HS-27A (cell line): ENCODE measurements at regions not wholly inside any gene's neighbourhood (a gene's known extent, or its start where the extent isn't known, plus 50 kb on each side); places are given as distances from the start of the nearest gene placed in this dataset.
"Not testable (repeated sequence)": the region's sequence is repeated elsewhere in the genome, so short reads cannot be mapped to it uniquely, and the experiment has no call there.

Experiments
- DNase-seq: peaks from one replicate; pipeline ENCODE4 v3.0.0-alpha.2; 2012; ENCODE audit warnings: low read depth, missing footprints

DNA sequence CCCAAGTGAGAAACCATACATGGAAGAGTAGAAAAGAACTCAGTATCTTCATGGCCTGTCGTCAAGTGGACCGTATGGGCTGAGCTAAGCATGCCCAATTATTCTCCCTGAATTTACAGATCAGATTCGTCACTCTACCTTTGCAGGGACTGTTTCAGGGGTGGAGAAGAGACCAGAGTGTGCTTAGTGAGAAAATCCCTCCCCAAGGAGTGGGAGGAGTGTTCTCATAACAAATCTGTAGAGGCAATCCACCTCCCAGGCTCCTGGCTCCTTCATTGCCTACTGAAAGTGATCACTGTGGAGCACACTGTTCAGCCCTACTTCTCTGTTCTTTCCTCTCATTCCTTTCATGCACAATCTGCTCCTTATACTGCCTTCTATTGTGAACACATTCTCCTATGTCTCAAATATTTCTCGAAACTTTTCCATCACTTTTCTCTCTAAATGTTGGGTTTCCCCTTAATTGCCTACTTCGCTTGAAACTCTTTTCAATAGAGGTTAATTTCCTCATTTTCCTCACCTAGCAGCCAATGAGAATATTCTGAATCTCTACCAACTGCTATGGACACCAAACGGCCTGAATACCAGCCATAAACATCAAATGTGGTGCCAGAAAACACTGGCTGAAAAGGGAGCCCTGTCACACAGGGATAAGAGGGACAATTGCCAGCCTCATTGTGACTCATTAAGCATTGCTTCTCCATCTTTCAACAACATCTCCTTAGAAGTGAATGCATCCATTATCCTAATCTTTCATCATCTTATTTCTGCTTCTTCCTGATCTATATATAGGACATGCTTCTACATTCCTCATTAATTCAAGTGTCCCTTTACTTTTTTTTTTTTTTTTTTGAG is 398.3 kb downstream of the UTRN start:
- DNase-seq, result no peak

DNA sequence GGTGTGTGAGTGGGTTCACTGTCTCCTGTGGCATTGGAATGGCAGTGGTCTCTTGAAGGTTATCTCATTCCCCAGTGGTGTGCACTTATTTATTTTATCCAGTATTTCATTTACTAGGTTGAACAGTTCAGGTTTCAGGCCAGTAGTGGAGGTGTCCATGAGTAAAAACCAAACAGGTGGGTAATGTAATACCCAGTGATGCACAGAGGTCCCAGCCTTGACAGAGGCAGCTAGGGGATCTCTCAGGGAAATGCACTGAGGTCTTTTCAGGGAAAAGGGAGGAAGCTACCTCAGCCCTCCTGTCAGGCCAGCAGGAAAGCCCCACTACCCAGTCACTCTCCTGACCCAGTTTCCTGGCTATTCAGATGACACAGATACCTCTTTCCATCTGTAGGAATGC is 403.6 kb downstream of the UTRN start:
- DNase-seq, result no peak

DNA sequence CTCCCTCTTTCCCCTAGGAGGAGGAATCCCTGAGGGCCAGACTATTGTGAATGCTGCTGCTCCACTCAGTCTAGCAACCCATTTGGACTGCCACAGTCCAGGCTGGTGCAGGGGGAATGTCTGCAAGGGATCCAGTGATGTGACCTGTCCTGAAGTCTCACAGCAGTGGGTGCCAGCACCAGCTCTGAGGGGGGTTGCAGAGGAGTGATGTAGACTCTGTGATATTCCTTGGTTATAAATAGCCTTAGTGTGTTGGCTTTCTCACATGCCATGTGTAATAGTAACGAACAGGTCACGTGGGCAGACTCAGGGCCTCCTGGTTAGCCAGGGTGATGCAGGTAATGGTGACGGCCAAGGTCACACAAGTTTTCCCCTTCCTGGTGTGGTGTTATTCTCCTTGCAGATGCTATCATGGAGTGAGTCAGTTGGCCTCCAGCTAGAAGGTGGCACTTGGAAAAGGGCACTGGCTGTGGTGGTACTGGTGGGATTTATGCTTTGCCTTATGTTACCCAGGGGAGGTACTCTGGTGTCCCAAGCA is 404.4 kb downstream of the UTRN start:
- no peak for DNase-seq

DNA sequence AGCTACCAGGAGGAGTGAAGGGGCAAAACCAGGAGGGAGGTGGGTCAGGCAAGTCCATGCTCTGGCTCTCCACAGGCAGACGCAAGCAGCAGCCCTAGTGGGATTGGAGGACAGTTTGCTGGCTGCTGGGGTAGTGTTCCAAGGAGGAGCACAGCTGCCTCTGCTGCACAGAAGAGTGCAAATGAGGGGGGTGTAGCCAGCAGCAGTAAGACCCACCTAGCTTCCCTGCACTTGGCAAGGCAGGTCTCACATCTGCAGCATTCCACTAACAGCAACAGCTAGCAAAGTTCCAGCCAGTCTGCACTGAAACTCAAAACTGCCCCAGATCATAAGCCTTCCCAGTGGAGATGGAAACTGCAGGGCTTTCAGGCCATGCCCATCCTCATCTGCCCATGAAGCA is 405.0 kb downstream of the UTRN start:
- no peak for DNase-seq

DNA sequence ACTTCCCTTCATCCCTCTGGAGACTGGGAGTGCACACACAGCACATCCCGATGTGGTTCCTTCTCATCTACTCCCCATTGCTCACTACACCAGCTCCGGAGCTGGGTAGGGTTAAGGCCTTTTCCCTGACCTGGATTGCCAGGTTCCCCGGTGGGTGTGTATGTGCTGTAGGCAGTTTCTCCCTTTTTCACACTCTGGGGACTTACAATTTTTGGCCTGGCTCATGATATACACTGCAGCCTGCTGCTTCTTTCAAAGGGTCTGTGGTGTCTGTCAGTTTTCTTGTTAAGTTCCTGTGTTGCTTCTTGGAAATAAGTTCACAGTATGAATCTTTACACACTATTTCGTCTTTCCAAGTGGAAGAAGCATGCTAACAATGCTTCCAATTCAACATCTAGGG is 405.5 kb downstream of the UTRN start:
- no peak for DNase-seq

DNA sequence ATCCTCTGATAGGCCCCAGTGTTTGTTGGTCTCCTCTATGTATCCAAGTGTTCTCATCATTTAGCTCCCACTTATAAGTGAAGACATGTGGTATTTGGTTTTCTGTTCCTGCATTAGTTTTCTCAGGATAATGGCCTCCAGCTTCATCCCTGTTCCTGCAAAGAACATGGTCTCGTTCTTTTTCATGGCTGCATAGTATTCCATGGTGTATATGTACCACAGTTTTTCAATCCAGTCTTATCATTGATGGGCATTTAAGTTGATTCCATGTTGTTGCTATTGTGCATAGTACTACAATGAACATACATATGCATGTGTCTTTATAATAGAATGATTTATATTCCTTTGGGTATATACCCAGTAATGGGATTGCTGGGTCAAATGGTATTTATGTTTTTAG is 406.9 kb downstream of the UTRN start:
- DNase-seq, result not testable (repeated sequence)

- no peak for DNase-seq
Measured at GRCh38 chr6:144695858-144696533, 410.9 kb downstream of the UTRN start.

GRCh38 chr6:144696610-144697368 is 411.7 kb downstream of the UTRN start:
- no peak for DNase-seq

GRCh38 chr6:144697369-144697760 is 412.2 kb downstream of the UTRN start:
- no peak for DNase-seq

DNA sequence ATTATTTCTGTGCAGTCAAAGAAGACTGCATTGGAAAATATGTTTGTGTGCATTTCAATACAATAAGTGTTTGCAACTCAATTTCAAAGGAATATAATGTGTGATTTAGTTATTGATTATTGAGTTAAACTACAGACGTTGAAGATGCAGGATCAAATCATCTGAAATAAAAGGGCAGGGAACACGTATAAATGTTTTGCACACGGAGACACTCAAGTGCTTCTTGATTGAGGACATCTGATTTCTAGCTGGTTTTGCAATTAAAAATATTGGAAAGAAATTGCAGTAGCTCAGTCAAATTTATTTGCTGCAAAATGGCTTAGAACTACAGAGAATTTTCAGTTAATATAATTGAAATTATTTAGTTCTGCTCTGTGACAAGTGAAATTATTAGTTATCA is 412.7 kb downstream of the UTRN start:
- DNase-seq, result no peak

- no peak for DNase-seq
Measured at GRCh38 chr6:144702781-144703180, 417.6 kb downstream of the UTRN start.

- DNase-seq, result peak; percentile 27
Measured at GRCh38 chr6:144710207-144710606, 425.1 kb downstream of the UTRN start.

DNA sequence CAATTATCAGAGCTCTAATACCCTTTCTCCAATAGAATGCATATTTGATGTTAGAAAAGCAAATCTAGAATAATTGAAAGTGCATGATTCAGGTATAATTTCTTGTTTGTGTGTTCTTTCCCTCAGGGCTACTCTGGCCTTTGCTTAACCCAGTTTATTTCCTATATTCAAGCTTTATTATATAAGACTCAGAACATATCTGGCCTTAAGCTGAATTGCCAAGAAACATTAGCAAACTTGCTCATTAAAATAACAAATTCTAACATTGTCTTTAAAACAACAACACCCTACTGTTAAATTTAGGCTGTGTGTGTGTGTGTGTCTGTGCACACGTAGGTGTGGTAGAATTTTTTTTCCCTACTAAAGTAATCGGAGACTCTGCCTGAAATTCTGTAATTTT is 426.5 kb downstream of the UTRN start:
- no peak for DNase-seq

DNA sequence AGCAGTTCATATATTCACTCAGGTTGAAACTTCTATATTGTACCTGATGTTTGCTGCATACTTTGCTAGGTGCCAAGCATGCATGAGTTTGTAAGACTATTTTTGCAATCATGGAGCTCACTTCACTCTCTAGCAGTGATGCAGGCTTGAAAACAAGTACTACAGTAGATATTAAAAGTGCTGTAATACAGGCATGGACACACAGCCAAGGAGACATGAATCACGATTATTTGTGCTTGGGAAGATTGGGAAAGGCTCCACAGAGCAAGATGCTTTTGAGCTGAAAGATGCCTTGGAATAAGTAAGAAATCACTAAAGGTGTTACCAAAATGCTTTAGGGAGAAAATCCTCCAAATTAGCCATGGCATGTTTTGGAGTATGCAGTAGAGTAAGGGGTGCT is 427.4 kb downstream of the UTRN start:
- no peak for DNase-seq

DNA sequence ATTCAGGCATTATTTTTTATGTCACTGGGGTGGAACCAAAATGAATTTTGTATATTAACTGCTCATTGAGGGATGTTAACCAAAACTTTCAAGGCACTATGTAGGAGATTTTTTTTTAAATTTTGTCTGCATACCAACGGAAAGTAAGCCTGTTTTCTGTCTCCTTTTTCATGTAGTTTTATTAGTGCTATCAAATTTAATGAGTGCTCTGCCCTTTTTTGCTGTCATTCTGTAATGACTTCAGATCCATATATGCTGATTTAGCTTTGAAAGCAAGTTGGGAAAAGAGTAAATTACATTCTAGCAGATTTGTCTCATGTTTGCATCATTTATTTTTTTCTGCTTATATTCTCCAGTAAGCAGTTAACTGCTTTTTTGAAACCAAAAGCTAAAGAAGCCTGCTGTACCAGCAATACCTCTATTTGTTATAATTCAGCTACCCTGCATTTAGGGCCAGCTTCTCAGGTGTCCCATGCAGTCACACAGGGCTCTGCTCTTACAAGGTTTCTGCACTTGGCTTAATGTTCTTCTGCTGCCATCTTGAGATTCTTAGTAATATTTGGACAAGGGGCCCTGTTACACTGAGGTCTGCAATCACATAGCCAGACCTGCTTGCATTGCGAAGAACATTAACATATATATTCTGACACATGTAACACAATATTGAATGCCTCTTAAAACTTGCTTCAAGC is 429.0 kb downstream of the UTRN start:
- DNase-seq, result no peak

DNA sequence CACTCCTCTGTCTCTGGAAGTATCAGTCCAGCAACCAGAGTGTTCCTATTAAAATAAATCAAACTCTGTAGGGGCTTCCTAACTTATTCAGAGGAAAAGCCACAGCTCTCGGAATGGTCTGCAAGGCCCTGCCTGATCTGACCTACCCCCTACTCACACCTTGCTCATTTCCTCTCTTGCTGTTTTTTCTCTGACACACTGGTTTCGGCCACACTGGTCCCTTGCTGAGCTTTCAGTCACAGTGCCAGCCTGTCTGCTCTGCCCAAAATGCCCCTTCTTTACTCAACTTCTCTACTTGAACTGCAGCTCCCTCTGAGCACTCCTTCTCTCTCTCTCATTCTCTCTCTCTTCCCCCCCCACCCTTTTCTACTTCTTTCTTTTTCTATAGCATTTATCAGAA is 430.2 kb downstream of the UTRN start:
- DNase-seq, result no peak

- DNase-seq, result peak; percentile 14
Measured at GRCh38 chr6:144718431-144718830, 433.3 kb downstream of the UTRN start.

GRCh38 chr6:144721232-144721631 is 436.1 kb downstream of the UTRN start:
- no peak for DNase-seq

DNA sequence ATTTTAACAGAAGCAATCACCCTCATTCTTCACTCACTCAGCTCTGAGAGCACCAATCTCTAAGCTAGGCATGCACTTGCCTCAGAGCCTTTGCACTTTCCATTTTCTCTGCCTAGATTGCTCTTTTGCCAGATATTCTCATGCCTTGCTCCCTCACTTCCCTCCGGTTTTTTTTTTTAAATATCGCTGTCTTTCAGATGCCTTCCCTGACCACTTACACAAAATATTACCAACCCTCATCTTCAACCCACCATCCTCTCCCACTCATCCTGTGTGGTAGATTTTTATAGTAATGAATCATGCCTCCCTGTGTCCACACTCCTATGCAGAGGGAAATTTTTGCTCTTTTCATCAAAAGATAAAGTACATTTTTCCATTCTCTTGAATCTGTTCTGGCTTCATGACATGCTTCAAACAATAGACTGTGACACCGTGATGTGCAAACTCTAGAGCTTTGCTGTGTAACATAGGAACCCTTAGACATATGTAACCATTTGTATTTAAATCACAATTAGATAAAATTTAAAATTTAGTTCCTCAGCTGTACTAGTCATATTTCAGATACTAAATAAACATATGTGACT is 437.1 kb downstream of the UTRN start:
- DNase-seq, result no peak

- DNase-seq, result no peak
Measured at GRCh38 chr6:144722925-144723324, 437.8 kb downstream of the UTRN start.

- no peak for DNase-seq
Measured at GRCh38 chr6:144723431-144723830, 438.3 kb downstream of the UTRN start.

DNA sequence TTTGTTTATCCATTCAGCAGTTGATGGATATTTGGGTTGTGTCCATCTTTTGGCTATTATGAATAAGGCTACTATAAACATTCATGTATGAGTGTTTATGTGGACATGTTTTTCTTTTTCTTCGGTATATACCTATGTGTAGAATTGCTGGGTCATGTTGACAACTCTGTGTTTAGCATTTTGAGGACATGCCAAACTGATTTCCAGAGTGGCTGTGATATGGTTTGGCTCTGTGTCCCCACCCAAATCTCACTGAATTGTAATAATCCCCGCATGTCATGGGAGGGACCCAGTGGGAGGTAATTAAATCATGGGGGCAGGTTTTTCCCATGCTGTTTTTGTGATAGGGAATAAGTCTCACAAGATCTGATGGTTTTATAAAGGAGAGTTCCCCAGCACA is 439.7 kb downstream of the UTRN start:
- no peak for DNase-seq
